GM23248 (cell line): ENCODE measurements at regions not wholly inside any gene's neighbourhood (a gene's known extent, or its start where the extent isn't known, plus 50 kb on each side); places are given as distances from the start of the nearest gene placed in this dataset.

ENCODE experiments used
- EZH2 ChIP-seq: fragments of 200-600 bp; sonication (generic); IDR thresholded peaks from 2 replicates; pipeline ENCODE4 v1.6.1; 2018; ENCODE audit warnings: antibody characterized with exemption, mild to moderate bottlenecking; ENCODE audit not compliant: insufficient read depth, poor library complexity, severe bottlenecking
- EZH2phosphoT487 ChIP-seq: fragments of 200-600 bp; sonication (generic); IDR thresholded peaks from 2 replicates; pipeline ENCODE4 v1.6.1; 2018; ENCODE audit warnings: antibody characterized with exemption, moderate library complexity, mild to moderate bottlenecking, low read depth; ENCODE audit not compliant: insufficient read depth

- TF ChIP-seq EZH2 (no peak), EZH2phosphoT487 (no peak)
Observed at GRCh38 chrX:148380107-148380506, 120.3 kb upstream of the AFF2 start.
